ENCODE measurements at regions not wholly inside any gene's neighbourhood (a gene's known extent, or its start where the extent isn't known, plus 50 kb on each side); places are given as distances from the start of the nearest gene placed in this dataset.

DNA sequence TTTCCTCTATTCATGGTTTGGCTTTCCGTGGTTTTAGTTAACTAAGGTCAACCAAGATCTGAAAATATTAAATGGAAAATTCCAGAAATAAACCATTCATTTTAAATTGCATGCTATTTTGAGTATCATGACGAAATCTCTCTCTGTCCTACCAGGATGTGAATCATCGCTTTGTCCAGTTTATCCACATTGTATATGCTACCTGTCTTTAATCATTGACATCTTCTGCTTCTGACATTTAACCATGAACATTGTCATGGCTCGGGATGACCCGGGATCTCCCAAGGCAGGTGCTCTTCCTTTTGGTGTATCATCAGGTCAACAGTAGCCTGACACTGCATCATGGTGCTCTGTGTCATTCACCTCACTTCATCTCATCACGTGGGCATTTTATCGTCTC lies 125.5 kb upstream of the HNRNPU start:
- no peak for TF ChIP-seq RAD21 (IDR thresholded peaks at IDR 0.05; ENCODE audit: low read depth)
- no peak for TF ChIP-seq TEAD4 (IDR thresholded peaks at IDR 0.05)
- TF ChIP-seq, protein P1, sequence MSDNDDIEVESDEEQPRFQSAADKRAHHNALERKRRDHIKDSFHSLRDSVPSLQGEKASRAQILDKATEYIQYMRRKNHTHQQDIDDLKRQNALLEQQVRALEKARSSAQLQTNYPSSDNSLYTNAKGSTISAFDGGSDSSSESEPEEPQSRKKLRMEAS (IDR thresholded peaks at IDR 0.05) = no peak
- no peak for TF ChIP-seq TAF1 (IDR thresholded peaks at IDR 0.05; ENCODE audit: low read depth)

Measured in Ishikawa (cell line).